ENCODE measurements at regions not wholly inside any gene's neighbourhood (a gene's known extent, or its start where the extent isn't known, plus 50 kb on each side); places are given as distances from the start of the nearest gene placed in this dataset.

- H3K4me3 ChIP-seq (ENCODE audit: low read depth, low read length) = no peak overlapping the region
- TF ChIP-seq CTCF (IDR thresholded peaks at IDR 0.05; ENCODE audit: insufficient read depth, low read length, poor library complexity, severe bottlenecking) = no peak
- DNase-seq (ENCODE audit: low read depth) = no peak
- H3K27me3 ChIP-seq (ENCODE audit: control insufficient read depth, insufficient read depth, low read length) = no peaks in the 10 kb centered on the region
- H3K36me3 ChIP-seq (ENCODE audit: control insufficient read depth, insufficient read depth, low read length) = no peaks in the 10 kb centered on the region
Measured at GRCh38 chr1:43042773-43043457, 84.2 kb upstream of the SLC2A1 start.

- Histone ChIP-seq H3K27me3 (ENCODE audit: control insufficient read depth, insufficient read depth, low read length) (no peaks in the 10 kb centered on the region), H3K36me3 (ENCODE audit: control insufficient read depth, insufficient read depth, low read length) (no peaks in the 10 kb centered on the region), H3K4me3 (ENCODE audit: low read depth, low read length) (no peak overlapping the region)
- no peak for TF ChIP-seq CTCF (IDR thresholded peaks at IDR 0.05; ENCODE audit: insufficient read depth, low read length, poor library complexity, severe bottlenecking)
- no peak for DNase-seq (ENCODE audit: low read depth)
Measured at GRCh38 chr1:43042127-43042526, 83.5 kb upstream of the SLC2A1 start.

GRCh38 chr1:43041591-43041990 is 82.9 kb upstream of the SLC2A1 start:
- Histone ChIP-seq H3K4me3 (ENCODE audit: low read depth, low read length) (no peak overlapping the region), H3K36me3 (ENCODE audit: control insufficient read depth, insufficient read depth, low read length) (no peaks in the 10 kb centered on the region), H3K27me3 (ENCODE audit: control insufficient read depth, insufficient read depth, low read length) (no peaks in the 10 kb centered on the region)
- DNase-seq (ENCODE audit: low read depth) = no peak
- TF ChIP-seq CTCF (IDR thresholded peaks at IDR 0.05; ENCODE audit: insufficient read depth, low read length, poor library complexity, severe bottlenecking) = no peak

GRCh38 chr1:43039228-43040055 is 80.8 kb upstream of the SLC2A1 start:
- Histone ChIP-seq H3K36me3 (ENCODE audit: control insufficient read depth, insufficient read depth, low read length) (no peaks in the 10 kb centered on the region), H3K4me3 (ENCODE audit: low read depth, low read length) (no peak overlapping the region), H3K27me3 (ENCODE audit: control insufficient read depth, insufficient read depth, low read length) (no peaks in the 10 kb centered on the region)
- no peak for TF ChIP-seq CTCF (IDR thresholded peaks at IDR 0.05; ENCODE audit: insufficient read depth, low read length, poor library complexity, severe bottlenecking)
- DNase-seq (ENCODE audit: low read depth) = no peak

GRCh38 chr1:43038232-43038935 is 79.7 kb upstream of the SLC2A1 start:
- no peak for TF ChIP-seq CTCF (IDR thresholded peaks at IDR 0.05; ENCODE audit: insufficient read depth, low read length, poor library complexity, severe bottlenecking)
- Histone ChIP-seq H3K27me3 (ENCODE audit: control insufficient read depth, insufficient read depth, low read length) (no peaks in the 10 kb centered on the region), H3K36me3 (ENCODE audit: control insufficient read depth, insufficient read depth, low read length) (no peaks in the 10 kb centered on the region), H3K4me3 (ENCODE audit: low read depth, low read length) (no peak overlapping the region)
- DNase-seq (ENCODE audit: low read depth) = no peak

All from kidney epithelial cell (primary cell).